ENCODE measurements at regions not wholly inside any gene's neighbourhood (a gene's known extent, or its start where the extent isn't known, plus 50 kb on each side); places are given as distances from the start of the nearest gene placed in this dataset.

DNA sequence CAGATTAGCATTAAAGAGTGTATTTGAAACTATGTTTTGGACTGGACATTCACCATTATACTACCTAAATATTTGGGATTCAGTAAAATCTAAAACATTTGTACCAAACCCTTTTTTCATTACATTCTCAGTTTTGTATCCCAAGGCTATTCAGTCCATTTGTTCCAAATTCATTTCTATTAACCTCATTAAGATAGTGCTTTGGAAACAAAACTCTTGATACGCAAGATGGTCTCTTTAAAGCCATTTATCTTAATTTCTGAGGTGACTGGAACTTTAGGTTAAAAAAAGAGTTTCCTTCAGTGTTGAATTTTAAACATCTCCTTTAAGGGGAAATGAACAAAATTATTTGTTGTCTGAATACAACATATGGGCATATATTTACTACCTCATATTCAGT is 702.5 kb upstream of the GRAMD2B start:
- no peak overlapping the region for H3K4me3 Mint-ChIP-seq
- no peaks in the 10 kb centered on the region for H3K4me1 Mint-ChIP-seq (ENCODE audit: low read depth in 2 of 2)
- H3K27me3 Mint-ChIP-seq = no peaks in the 10 kb centered on the region
- H3K27ac Mint-ChIP-seq = no peak overlapping the region
- H3K36me3 Mint-ChIP-seq (ENCODE audit: insufficient read depth) = no peaks in the 10 kb centered on the region
- H3K9me3 Mint-ChIP-seq = peaks cover 0 to 10% of the 10 kb centered on the region in 2 donors
- DNase-seq (no peak), ATAC-seq (replicated peaks) (no peak)

DNA sequence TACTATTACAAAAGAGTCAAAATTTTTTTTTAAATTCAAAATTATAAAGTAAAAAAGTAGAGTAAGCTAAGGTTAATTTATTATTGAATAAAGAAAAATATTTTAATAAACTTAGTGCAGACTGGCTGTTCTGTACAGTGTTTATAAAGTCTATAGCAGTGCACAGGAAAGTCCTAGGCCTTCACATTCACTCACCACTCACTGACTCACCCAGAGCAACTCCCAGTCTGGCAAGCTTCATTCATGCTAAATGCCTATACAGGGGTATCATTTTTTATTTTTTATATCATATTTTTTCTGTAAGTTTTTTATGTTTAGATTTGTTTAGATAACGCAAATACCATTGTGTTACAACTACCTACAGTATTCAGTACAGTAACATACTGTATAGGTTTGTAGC is 700.7 kb upstream of the GRAMD2B start:
- no peaks in the 10 kb centered on the region for H3K27me3 Mint-ChIP-seq
- no peak for ATAC-seq (replicated peaks)
- no peak overlapping the region for H3K27ac Mint-ChIP-seq
- H3K4me1 Mint-ChIP-seq (ENCODE audit: low read depth in 2 of 2) = no peaks in the 10 kb centered on the region
- no peaks in the 10 kb centered on the region for H3K36me3 Mint-ChIP-seq (ENCODE audit: insufficient read depth)
- DNase-seq = no peak
- no peaks in the 10 kb centered on the region for H3K9me3 Mint-ChIP-seq
- H3K4me3 Mint-ChIP-seq = no peak overlapping the region

DNA sequence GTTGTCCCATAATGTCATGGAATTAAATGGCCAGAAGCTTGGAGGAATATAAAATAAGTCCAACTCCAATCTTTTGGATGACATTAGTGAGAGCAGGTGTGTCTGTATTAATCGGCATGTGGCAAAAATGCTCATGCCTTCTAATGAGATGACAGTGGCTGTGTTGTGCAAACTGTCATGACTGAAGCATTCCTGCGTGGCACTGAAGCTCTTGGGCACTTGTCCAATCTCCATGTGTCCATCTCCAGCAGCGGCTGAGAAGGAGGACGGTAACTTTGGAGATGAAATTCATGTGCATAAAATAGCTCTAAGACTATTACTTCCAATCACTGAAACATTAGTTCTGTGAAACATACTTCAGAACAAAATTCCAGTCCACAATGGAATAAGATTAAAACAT is 697.5 kb upstream of the GRAMD2B start:
- ATAC-seq (replicated peaks) (no peak), DNase-seq (no peak)
- Mint-ChIP-seq H3K4me3 (no peak overlapping the region), H3K9me3 (no peaks in the 10 kb centered on the region), H3K4me1 (ENCODE audit: low read depth in 2 of 2) (no peaks in the 10 kb centered on the region), H3K36me3 (ENCODE audit: insufficient read depth) (no peaks in the 10 kb centered on the region), H3K27ac (no peak overlapping the region), H3K27me3 (no peaks in the 10 kb centered on the region)

DNA sequence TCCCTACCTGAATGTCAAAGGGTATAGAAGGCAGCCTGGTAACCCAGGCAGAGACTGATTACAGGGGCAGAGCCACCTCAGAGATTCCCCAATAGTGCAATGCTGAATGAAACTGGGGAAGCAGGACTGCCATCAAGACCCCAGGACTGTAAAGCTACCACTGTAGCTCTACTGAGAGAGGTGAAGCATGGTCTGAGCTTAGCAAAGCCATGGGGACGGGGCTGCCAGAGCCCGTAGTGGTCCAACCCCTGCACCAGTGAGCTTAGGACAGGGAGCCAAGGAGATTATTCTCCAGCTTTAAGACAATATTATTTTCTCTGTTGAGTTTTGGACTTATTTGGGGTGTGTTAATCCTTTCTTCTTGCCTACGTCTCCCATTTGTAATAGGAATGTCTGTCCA is 679.3 kb upstream of the GRAMD2B start:
- DNase-seq = no peak
- no peak overlapping the region for H3K27ac Mint-ChIP-seq
- H3K9me3 Mint-ChIP-seq = peaks cover 5 to 11% of the 10 kb centered on the region in 2 donors
- H3K27me3 Mint-ChIP-seq = no peaks in the 10 kb centered on the region
- H3K36me3 Mint-ChIP-seq (ENCODE audit: insufficient read depth) = no peaks in the 10 kb centered on the region
- H3K4me1 Mint-ChIP-seq (ENCODE audit: low read depth in 2 of 2) = no peaks in the 10 kb centered on the region
- H3K4me3 Mint-ChIP-seq = no peak overlapping the region
- ATAC-seq (replicated peaks) = no peak

DNA sequence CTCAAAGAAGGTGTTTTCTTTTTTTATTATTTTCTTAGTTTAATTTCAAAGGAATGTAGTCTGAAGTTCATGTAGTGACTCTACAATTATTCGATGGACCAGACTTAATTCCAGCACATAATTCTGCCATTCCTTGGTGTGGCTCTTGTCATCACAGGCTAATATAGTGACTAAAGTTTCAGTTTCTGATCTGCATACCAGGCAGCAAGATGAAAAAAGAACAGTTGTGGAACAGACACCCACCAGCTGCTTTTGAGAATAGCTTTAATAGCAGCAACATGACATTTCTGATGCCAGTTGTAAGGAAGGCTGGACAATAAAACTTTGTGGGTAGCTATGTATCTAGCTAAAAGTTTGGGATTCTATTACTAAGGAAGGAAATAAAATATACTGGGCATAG is 676.3 kb upstream of the GRAMD2B start:
- peaks cover 3 to 15% of the 10 kb centered on the region in 2 donors for H3K9me3 Mint-ChIP-seq
- no peaks in the 10 kb centered on the region for H3K4me1 Mint-ChIP-seq (ENCODE audit: low read depth in 2 of 2)
- ATAC-seq (replicated peaks) (no peak), DNase-seq (no peak)
- no peak overlapping the region for H3K27ac Mint-ChIP-seq
- H3K4me3 Mint-ChIP-seq = no peak overlapping the region
- no peaks in the 10 kb centered on the region for H3K27me3 Mint-ChIP-seq
- no peaks in the 10 kb centered on the region for H3K36me3 Mint-ChIP-seq (ENCODE audit: insufficient read depth)

DNA sequence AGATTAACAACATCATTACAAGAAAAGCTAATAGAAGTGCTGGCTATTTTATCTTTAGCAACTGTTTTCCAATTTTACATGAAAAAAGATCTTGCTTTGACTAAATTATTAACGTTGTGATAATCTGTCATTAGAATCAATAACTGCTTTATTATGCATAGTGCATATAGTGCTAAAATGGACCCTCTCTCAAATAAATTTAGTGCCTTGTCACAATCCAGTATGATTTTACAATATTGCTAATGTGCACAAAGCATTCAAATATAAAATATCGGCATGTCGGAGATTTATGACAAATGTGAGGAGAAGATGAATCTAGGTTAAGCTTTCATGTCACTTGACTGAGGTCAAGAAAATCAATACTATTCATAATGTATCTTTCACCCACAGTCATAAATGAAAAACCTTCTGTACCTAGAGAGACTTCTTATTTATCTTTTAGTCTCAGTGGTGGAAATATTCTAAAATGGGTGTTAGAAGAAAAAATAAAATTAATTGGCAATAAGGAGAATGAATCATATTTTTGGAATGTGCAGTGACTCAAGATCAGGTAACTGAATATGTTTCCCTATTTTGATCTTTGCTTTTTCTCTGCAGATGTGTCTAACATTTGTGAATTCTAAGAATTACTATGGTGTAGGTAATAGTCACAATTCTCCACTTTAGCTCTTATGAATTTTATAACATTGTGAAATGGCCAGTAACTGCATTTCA is 672.9 kb upstream of the GRAMD2B start:
- Mint-ChIP-seq H3K9me3 (peaks cover 3 to 9% of the 10 kb centered on the region in 2 donors), H3K27ac (no peak overlapping the region), H3K4me1 (ENCODE audit: low read depth in 2 of 2) (no peaks in the 10 kb centered on the region), H3K27me3 (no peaks in the 10 kb centered on the region), H3K4me3 (no peak overlapping the region), H3K36me3 (ENCODE audit: insufficient read depth) (no peaks in the 10 kb centered on the region)
- no peak for DNase-seq
- ATAC-seq (replicated peaks) = no peak

DNA sequence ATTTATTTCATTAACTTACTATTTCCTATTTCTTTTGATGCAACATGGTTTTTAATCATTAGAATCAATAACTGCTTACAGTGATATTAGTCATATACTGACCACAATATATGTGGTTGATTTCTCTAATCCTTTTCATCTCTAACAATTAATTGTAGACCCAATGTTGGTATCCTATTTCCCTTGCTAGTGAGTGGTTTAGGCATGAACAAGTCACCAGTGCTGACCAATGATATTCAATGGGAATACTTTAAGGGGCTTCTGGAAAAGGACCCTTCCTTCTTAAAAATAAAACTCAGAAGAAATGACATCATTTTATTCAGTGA is 672.4 kb upstream of the GRAMD2B start:
- peaks cover 3 to 9% of the 10 kb centered on the region in 2 donors for H3K9me3 Mint-ChIP-seq
- H3K4me3 Mint-ChIP-seq = no peak overlapping the region
- no peak overlapping the region for H3K27ac Mint-ChIP-seq
- no peaks in the 10 kb centered on the region for H3K4me1 Mint-ChIP-seq (ENCODE audit: low read depth in 2 of 2)
- no peaks in the 10 kb centered on the region for H3K36me3 Mint-ChIP-seq (ENCODE audit: insufficient read depth)
- DNase-seq (no peak), ATAC-seq (replicated peaks) (no peak)
- no peaks in the 10 kb centered on the region for H3K27me3 Mint-ChIP-seq

DNA sequence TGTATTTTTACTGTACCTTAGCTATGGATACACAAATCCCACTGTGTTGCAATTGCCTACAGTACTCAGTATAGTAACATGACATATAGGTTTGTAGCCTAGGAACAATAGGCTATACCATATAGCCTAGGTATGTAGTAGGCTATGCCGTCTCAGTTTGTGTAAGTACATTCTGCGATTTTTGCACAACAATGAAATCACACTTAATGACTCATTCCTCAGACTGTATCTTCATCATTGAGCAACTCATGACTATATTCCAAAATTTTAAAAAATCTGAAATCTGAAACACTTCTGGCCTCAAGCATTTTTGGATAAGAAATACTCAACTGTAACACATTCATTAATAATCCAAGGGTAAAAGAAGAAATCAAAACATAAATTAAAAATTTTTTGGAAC is 666.8 kb upstream of the GRAMD2B start:
- peaks cover 9% of the 10 kb centered on the region in 2 donors for H3K9me3 Mint-ChIP-seq
- no peak for ATAC-seq (replicated peaks)

DNA sequence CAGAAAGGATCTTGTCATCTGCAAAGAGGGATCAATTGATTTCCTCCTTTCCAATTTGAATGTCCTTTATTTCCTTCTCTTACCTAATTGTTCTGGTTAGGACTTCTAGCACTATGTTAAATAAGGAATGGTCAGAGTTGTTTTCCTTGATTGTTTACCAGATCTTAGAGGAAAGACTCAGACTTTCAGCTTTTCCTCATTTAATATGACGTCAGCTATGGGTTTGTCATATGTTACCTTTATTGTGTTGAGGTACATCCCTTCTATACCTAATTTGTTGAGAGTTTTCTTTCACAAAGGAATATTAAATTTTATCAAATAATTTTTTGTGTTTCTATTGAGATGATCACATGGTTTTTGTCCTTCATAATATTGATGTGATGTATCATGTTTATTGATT is 656.5 kb upstream of the GRAMD2B start:
- H3K27me3 Mint-ChIP-seq = no peaks in the 10 kb centered on the region
- no peak overlapping the region for H3K27ac Mint-ChIP-seq
- H3K4me1 Mint-ChIP-seq (ENCODE audit: low read depth in 2 of 2) = no peaks in the 10 kb centered on the region
- ATAC-seq (replicated peaks) (no peak), DNase-seq (no peak)
- H3K36me3 Mint-ChIP-seq (ENCODE audit: insufficient read depth) = no peaks in the 10 kb centered on the region
- H3K4me3 Mint-ChIP-seq = no peak overlapping the region
- H3K9me3 Mint-ChIP-seq = peaks cover 6 to 25% of the 10 kb centered on the region in 2 donors

More for the DNA sequence above, 666.8 kb upstream of the GRAMD2B start:
- DNase-seq = no peak
- Mint-ChIP-seq H3K36me3 (ENCODE audit: insufficient read depth) (no peaks in the 10 kb centered on the region), H3K27me3 (no peaks in the 10 kb centered on the region), H3K27ac (no peak overlapping the region), H3K4me3 (no peak overlapping the region), H3K4me1 (ENCODE audit: low read depth in 2 of 2) (no peaks in the 10 kb centered on the region)

DNA sequence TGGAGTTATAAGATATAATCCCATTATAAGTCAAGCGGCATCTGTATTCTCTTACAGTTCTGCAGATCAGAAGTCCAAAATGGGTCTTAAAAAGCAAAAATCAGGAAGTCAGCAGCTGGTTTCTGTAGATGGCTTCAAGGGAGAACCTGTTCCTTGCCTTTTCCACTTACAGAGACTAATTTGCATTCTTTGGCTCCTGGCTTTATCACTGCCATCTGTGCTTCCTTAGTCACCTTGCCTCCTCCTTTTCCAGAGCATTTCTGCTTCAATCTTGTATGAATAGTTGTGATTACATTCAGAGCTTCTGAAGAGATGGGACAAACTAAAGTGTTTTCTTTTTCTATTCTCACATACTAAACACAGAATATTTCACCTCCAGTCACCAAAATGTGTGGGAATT is 647.3 kb upstream of the GRAMD2B start:
- no peak for ATAC-seq (replicated peaks)
- no peaks in the 10 kb centered on the region for H3K27me3 Mint-ChIP-seq
- H3K27ac Mint-ChIP-seq = no peak overlapping the region
- H3K9me3 Mint-ChIP-seq = peaks cover 0 to under 1% of the 10 kb centered on the region in 2 donors
- no peak for DNase-seq
- no peaks in the 10 kb centered on the region for H3K4me1 Mint-ChIP-seq (ENCODE audit: low read depth in 2 of 2)
- H3K4me3 Mint-ChIP-seq = no peak overlapping the region
- no peaks in the 10 kb centered on the region for H3K36me3 Mint-ChIP-seq (ENCODE audit: insufficient read depth)

DNA sequence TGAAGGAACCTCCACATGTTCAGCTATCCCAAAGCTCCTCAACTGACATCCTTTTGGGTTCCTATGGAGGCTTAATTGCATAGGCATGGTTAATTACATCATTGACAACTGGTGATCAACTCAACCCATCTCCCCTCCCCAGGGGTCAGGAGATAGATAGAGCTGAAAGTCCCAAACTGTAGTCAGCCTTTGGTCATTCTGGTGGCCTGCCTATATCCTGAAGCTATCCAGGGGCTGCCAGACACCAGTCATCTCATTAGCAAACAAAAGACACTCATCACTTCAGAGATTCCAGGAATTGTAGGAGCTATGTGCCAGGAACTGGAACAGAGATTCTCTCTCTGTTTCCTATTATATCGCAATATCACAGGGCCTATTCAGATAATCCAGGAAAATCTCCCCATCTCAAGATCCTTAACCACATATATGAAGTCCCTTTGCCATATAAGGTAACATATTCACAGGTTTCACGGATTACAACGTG is 646.5 kb upstream of the GRAMD2B start:
- no peak overlapping the region for H3K4me3 Mint-ChIP-seq
- no peaks in the 10 kb centered on the region for H3K36me3 Mint-ChIP-seq (ENCODE audit: insufficient read depth)
- H3K9me3 Mint-ChIP-seq = no peaks in the 10 kb centered on the region
- H3K27ac Mint-ChIP-seq = no peak overlapping the region
- H3K4me1 Mint-ChIP-seq (ENCODE audit: low read depth in 2 of 2) = no peaks in the 10 kb centered on the region
- H3K27me3 Mint-ChIP-seq = no peaks in the 10 kb centered on the region
- no peak for ATAC-seq (replicated peaks)
- no peak for DNase-seq

DNA sequence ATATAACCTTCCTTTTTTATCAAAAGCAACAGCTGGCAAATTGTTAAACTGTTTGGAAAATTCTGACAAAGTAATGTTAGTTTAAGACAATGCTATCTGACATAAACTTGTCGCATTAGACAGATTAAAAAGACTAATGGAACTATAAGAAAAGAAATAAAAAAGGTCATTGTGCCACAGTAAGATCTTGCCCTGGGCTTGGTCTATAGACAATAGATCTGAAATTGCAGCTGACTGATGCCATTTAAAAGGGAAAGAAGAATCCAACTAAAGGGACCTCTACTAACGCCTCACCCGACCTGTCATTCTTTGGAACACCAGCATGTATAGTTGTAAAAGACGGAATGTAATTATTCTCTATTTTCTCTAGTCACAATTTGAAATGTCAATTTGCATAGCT is 644.4 kb upstream of the GRAMD2B start:
- DNase-seq (no peak), ATAC-seq (replicated peaks) (no peak)
- Mint-ChIP-seq H3K27me3 (no peaks in the 10 kb centered on the region), H3K36me3 (ENCODE audit: insufficient read depth) (no peaks in the 10 kb centered on the region), H3K27ac (no peak overlapping the region), H3K9me3 (peaks cover 0 to 1% of the 10 kb centered on the region in 2 donors), H3K4me3 (no peak overlapping the region), H3K4me1 (ENCODE audit: low read depth in 2 of 2) (no peaks in the 10 kb centered on the region)

DNA sequence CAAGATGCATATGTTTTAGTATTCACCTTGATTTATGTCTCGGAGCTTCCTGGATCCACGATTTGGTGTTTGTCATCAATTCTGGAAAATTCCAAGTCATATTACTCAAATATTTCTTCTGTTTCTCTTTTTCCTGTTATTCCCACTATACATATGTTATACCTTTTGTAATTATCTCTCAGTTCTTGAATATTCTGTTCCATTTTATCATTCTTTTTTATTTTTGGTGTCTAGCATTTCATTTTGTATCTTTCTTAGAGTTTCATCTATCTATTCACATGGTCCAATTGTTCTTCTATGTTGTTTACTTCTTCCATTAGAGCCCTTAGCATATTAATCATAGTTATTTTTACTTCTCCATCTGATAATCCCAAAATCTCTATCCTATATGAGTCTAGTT is 637.8 kb upstream of the GRAMD2B start:
- ATAC-seq (replicated peaks) = no peak
- Mint-ChIP-seq H3K27ac (no peak overlapping the region), H3K9me3 (peaks cover 0 to 1% of the 10 kb centered on the region in 2 donors), H3K36me3 (ENCODE audit: insufficient read depth) (peaks cover 3% of the 10 kb centered on the region), H3K4me1 (ENCODE audit: low read depth in 2 of 2) (no peaks in the 10 kb centered on the region), H3K27me3 (no peaks in the 10 kb centered on the region), H3K4me3 (no peak overlapping the region)
- no peak for DNase-seq

DNA sequence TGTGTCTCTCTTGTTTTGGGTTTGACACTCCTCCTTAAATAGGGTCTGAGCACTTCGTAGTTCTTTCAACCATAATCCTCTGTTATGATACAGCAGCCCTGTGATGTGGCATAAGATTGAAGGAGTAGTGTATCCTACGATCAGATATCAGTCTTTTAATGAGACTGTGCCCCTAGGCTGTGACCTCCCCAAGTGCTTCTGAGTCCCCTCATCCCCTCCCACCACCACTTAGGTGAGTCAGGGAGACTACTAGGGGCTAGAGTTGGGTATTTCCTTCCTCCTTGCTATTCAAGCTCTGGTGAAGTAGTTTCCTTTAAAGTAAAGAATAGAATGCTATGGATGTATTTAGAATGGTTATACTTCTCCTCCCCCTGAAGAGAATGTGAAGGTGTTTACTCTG is 637.2 kb upstream of the GRAMD2B start:
- no peak for DNase-seq
- H3K36me3 Mint-ChIP-seq (ENCODE audit: insufficient read depth) = peaks cover 3% of the 10 kb centered on the region
- no peak overlapping the region for H3K4me3 Mint-ChIP-seq
- ATAC-seq (replicated peaks) = no peak
- H3K9me3 Mint-ChIP-seq = peaks cover 0 to 1% of the 10 kb centered on the region in 2 donors
- H3K27ac Mint-ChIP-seq = no peak overlapping the region
- H3K4me1 Mint-ChIP-seq (ENCODE audit: low read depth in 2 of 2) = no peaks in the 10 kb centered on the region
- no peaks in the 10 kb centered on the region for H3K27me3 Mint-ChIP-seq

DNA sequence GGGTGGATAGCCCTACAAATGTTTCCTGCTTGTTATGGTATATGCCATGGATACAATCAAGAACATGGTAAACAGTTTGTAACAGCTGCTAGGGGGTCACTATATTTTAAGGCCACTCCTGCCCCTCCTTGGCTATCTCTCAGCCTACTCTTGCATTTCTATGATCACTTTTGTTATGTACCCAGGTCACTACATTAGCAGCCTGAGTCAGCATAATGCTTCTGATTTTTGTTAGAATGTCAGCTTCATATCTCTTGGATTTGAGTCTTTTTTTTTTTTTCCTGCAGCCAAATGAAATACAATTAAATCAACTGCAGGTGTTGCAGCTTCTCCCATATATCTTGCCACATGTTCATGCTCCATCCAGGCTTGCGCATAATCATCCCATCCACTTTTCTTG is 629.7 kb upstream of the GRAMD2B start:
- H3K27me3 Mint-ChIP-seq = no peaks in the 10 kb centered on the region

More for the DNA sequence above, 629.7 kb upstream of the GRAMD2B start:
- DNase-seq (no peak), ATAC-seq (replicated peaks) (no peak)
- Mint-ChIP-seq H3K27ac (no peak overlapping the region), H3K4me3 (no peak overlapping the region), H3K4me1 (ENCODE audit: low read depth in 2 of 2) (no peaks in the 10 kb centered on the region), H3K9me3 (peaks cover 13 to 15% of the 10 kb centered on the region in 2 donors), H3K36me3 (ENCODE audit: insufficient read depth) (peaks cover 3% of the 10 kb centered on the region)

All from effector memory CD8-positive, alpha-beta T cell (primary cell).